GM12878 (cell line): ENCODE measurements at regions not wholly inside any gene's neighbourhood (a gene's known extent, or its start where the extent isn't known, plus 50 kb on each side); places are given as distances from the start of the nearest gene placed in this dataset.
"Not testable (repeated sequence)": the region's sequence is repeated elsewhere in the genome, so short reads cannot be mapped to it uniquely, and the experiment has no call there.

ENCODE experiments used
- ATAC-seq: fragments of 200-7000 bp; cut with Tn5 transposase; 3 replicates; pipeline ENCODE4 v1.9.1; 2020; ENCODE audit warnings: mild to moderate bottlenecking, moderate library complexity
- BruUV-seq: library from RNA; stranded (reverse); fragments of 400-500 nt; replicated peaks from 2 replicates; lab custom pipeline; 2021; lab: Mats Ljungman, UMichigan
- CTCF ChIA-PET: fragments of 300-600 bp; sonication (Branson Sonifier 250); formaldehyde crosslinking; extraction: SDS; loops from one replicate; lab custom pipeline; 2021; ENCODE audit warnings: inconsistent platforms; lab: Yijun Ruan, JAX
- POLR2A ChIA-PET: fragments of 350-600 bp; formaldehyde crosslinking; extraction: SDS; loops from one replicate; lab custom pipeline; 2021; ENCODE audit warnings: inconsistent platforms; lab: Charles Lee
- RAD21 ChIA-PET: fragments of 300-600 bp; sonication (Branson Sonifier 250); formaldehyde crosslinking; loops from one replicate; lab custom pipeline; 2023; ENCODE audit warnings: antibody characterized with exemption; ENCODE audit not compliant: unreplicated experiment; lab: Charles Lee
- SMC1A ChIA-PET: fragments of 300-600 bp; sonication (Branson Sonifier 250); formaldehyde crosslinking; loops from one replicate; lab custom pipeline; 2023; ENCODE audit not compliant: unreplicated experiment, uncharacterized antibody; lab: Charles Lee
- DNase-seq: peaks from one replicate; pipeline ENCODE4 v3.0.0-alpha.2; 2011; ENCODE audit warnings: low read depth, low spot score
- FAIRE-seq: peaks from 3 replicates; lab custom pipeline; 2011; peaks lifted over from hg19 to GRCh38; lab: Jason Lieb, UNC
- H2AFZ ChIP-seq: 2 replicates; pipeline ENCODE4 v1.6.0; 2011; ENCODE audit warnings: low read depth, low read length, control low read depth; ENCODE audit not compliant: control insufficient read depth
- H3K27ac ChIP-seq: 2 replicates; pipeline ENCODE4 v1.5.1; 2011; ENCODE audit warnings: control low read depth; ENCODE audit not compliant: control insufficient read depth, insufficient read depth
- H3K27me3 ChIP-seq, 2 experiments: replicated peaks in 1 of 2; 2 replicates each; pipeline versions ENCODE4 v1.6.0 to v1.6.1; 2011; ENCODE audit warnings: low read length in 1 of 2; ENCODE audit not compliant: control insufficient read depth in 2 of 2, insufficient read depth in 2 of 2
- H3K36me3 ChIP-seq, 2 experiments: 2 replicates each; pipeline ENCODE4 v1.5.1; 2011; ENCODE audit warnings: low read length in 1 of 2; ENCODE audit not compliant: control insufficient read depth in 2 of 2, insufficient read depth in 2 of 2
- H3K4me1 ChIP-seq: 2 replicates; pipeline ENCODE4 v1.6.1; 2011; ENCODE audit warnings: mild to moderate bottlenecking, low read length, moderate library complexity, mixed read lengths; ENCODE audit not compliant: control insufficient read depth, insufficient read depth
- H3K4me2 ChIP-seq: 2 replicates; pipeline ENCODE4 v1.6.0; 2011; ENCODE audit warnings: control low read depth; ENCODE audit not compliant: control insufficient read depth, insufficient read depth
- H3K4me3 ChIP-seq: fragments of 200-600 bp; sonication (generic); 2 replicates; pipeline ENCODE4 v1.5.1; 2016
- H3K79me2 ChIP-seq: 2 replicates; pipeline ENCODE4 v1.6.0; 2011; ENCODE audit warnings: low read length; ENCODE audit not compliant: control insufficient read depth, insufficient read depth
- H3K9ac ChIP-seq: 2 replicates; pipeline ENCODE4 v1.8.0; 2011; ENCODE audit warnings: low read length, control low read depth, mixed read lengths; ENCODE audit not compliant: control insufficient read depth, insufficient read depth
- H3K9me3 ChIP-seq: replicated peaks from 3 replicates; pipeline ENCODE4 v1.5.1; 2011; ENCODE audit warnings: mild to moderate bottlenecking, low read length; ENCODE audit not compliant: control insufficient read depth, insufficient read depth
- H4K20me1 ChIP-seq: 2 replicates; pipeline ENCODE4 v1.6.0; 2011; ENCODE audit not compliant: control insufficient read depth, insufficient read depth
- BACH1 ChIP-seq: fragments of 450-650 bp; IDR thresholded peaks from 2 replicates; pipeline ENCODE4 v1.6.1; 2017; ENCODE audit warnings: mild to moderate bottlenecking, borderline replicate concordance
- EP300 ChIP-seq, 2 experiments: fragments of 150-350 bp in 1 of 2; IDR thresholded peaks; 2 replicates each; pipeline ENCODE4 v1.6.1; 2011 to 2012; ENCODE audit warnings: low read depth in 2 of 2, low read length in 2 of 2, borderline replicate concordance in 1 of 2, improper control_type of control experiment in 1 of 2, inconsistent platforms in 1 of 2; ENCODE audit not compliant: control insufficient read depth in 1 of 2
- FOS ChIP-seq: IDR thresholded peaks from 3 replicates; pipeline ENCODE4 v1.6.1; 2011; ENCODE audit warnings: borderline replicate concordance; ENCODE audit not compliant: insufficient read length; ENCODE audit errors: extremely low read depth
- GABPA ChIP-seq: IDR thresholded peaks from 2 replicates; pipeline ENCODE4 v1.6.1; 2014; ENCODE audit warnings: antibody characterized with exemption, low read depth, mild to moderate bottlenecking, inconsistent platforms
- NRF1 ChIP-seq: conservative IDR thresholded peaks from 2 replicates; pipeline ENCODE4 v1.6.1; 2011; ENCODE audit warnings: mild to moderate bottlenecking, low read depth, low read length, improper control_type of control experiment
- RFX5 ChIP-seq: IDR thresholded peaks from 2 replicates; pipeline ENCODE4 v1.6.1; 2011; ENCODE audit warnings: low read depth, low read length, improper control_type of control experiment
- SKIL ChIP-seq: fragments of 450-650 bp; IDR thresholded peaks from 2 replicates; pipeline ENCODE4 v1.6.1; 2017; ENCODE audit warnings: mild to moderate bottlenecking, low read depth, inconsistent platforms; ENCODE audit not compliant: poor library complexity, severe bottlenecking
- SP1 ChIP-seq: IDR thresholded peaks from one replicate; pipeline ENCODE4 v1.6.1; 2011; ENCODE audit warnings: low read depth, low read length
- WGBS: methylation state at CpG from one replicate; pipeline ENCODE4 v1.1.6; 2016; ENCODE audit warnings: low lambda C conversion rate; ENCODE audit not compliant: insufficient replicate concordance, insufficient coverage; ENCODE audit errors: missing lambda C conversion rate; 5-methylcytosine and 5-hydroxymethylcytosine counted together
- in situ Hi-C: fragments of 300-500 bp; cut with MboI; formaldehyde crosslinking; loops from 9 replicates; pipeline ENCODE4 v1.14.3; 2018; ENCODE audit warnings: mixed read lengths
- intact Hi-C: fragments of 100-400 bp; cut with micrococcal nuclease; formaldehyde crosslinking; loops from one replicate; pipeline ENCODE4 v1.14.2; 2022; ENCODE audit not compliant: unreplicated experiment

GRCh38 chr15:59812250-59812870, 123.2 kb upstream of the BNIP2 start:
- BruUV-seq, result no TSS peak
- Histone ChIP-seq H4K20me1 (no peaks in the 10 kb centered on the region), H3K4me3 (no peak overlapping the region), H3K27ac (no peak overlapping the region), H3K4me2 (no peak overlapping the region), H3K36me3 (no peaks in the 10 kb centered on the region), H3K9me3 (no peaks in the 10 kb centered on the region), H2AFZ (no peak overlapping the region), H3K9ac (no peak overlapping the region), H3K27me3 (peaks cover 0 to 2% of the 10 kb centered on the region in 2 experiments), H3K79me2 (no peaks in the 10 kb centered on the region), H3K4me1 (no peaks in the 10 kb centered on the region)
- POLR2A ChIA-PET, result no interaction called here
- FAIRE-seq (no peak), DNase-seq (no peak), ATAC-seq (no peak)
- 61% methylated on average over 15 of the region's 15 CpGs for WGBS
- in situ Hi-C loops, result no loop called here
- intact Hi-C loops, result no loop called here
- SMC1A ChIA-PET, result no interaction called here
- CTCF ChIA-PET, result no interaction called here
- RAD21 ChIA-PET, result no interaction called here
- TF ChIP-seq NRF1 (no peak), SP1 (no peak), FOS (no peak), BACH1 (no peak), RFX5 (no peak), EP300 (IDR thresholded peaks at IDR 0.05; ENCODE audit: borderline replicate concordance in 1 of 2, control insufficient read depth in 1 of 2, low read depth in 2 of 2, low read length in 2 of 2) (no peak), SKIL (no peak), GABPA (no peak)

DNA sequence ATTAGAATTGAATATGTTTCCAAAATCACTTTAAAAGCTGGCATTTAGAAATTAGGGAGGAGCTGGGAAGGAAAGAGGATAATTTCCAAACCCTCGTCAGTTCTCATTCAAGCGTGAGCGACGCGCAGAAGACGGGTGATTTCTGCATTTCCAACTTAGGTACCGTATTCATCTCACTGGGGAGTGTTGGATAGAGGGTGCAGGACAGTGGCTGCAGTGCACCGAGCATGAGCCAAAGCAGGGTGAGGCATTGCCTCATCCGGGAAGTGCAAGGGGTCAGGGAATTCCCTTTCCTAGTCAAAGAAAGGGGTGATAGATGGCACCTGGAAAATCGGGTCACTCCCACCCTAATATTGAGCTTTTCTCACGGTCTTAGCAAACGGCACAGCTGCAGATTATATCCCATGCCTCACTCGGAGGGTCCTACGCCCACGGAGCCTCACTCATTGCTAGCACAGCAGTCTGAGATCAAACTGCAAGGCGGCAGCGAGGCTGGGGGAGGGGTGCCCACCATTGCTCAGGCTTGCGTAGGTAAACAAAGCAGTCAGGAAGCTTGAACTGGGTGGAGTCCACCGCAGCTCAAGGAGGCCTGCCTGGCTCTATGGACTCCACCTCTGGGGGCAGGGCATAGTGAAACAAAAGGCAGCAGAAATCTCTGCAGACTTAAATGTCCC, 114.3 kb upstream of the BNIP2 start:
- H3K27me3 ChIP-seq, BruUV-seq, SMC1A ChIA-PET, H3K36me3 ChIP-seq, H4K20me1 ChIP-seq, intact Hi-C loops, H3K79me2 ChIP-seq, H3K27ac ChIP-seq, in situ Hi-C loops, H3K9ac ChIP-seq, H3K4me2 ChIP-seq, H2AFZ ChIP-seq, CTCF ChIA-PET, H3K4me3 ChIP-seq, RAD21 ChIA-PET, POLR2A ChIA-PET, H3K9me3 ChIP-seq, DNase-seq, FAIRE-seq, H3K4me1 ChIP-seq, ATAC-seq: not testable (repeated sequence)
- WGBS, result 37% methylated on average over 19 of the region's 19 CpGs
